Embryonic facial prominence (tissue), 1 donor: ENCODE measurements at regions not wholly inside any gene's neighbourhood (a gene's known extent, or its start where the extent isn't known, plus 50 kb on each side); places are given as distances from the start of the nearest gene placed in this dataset.

Experiments used
- DNase-seq: peaks from one replicate; pipeline ENCODE4 v3.0.0-alpha.2; 2016; ENCODE audit errors: extremely low spot score

DNA sequence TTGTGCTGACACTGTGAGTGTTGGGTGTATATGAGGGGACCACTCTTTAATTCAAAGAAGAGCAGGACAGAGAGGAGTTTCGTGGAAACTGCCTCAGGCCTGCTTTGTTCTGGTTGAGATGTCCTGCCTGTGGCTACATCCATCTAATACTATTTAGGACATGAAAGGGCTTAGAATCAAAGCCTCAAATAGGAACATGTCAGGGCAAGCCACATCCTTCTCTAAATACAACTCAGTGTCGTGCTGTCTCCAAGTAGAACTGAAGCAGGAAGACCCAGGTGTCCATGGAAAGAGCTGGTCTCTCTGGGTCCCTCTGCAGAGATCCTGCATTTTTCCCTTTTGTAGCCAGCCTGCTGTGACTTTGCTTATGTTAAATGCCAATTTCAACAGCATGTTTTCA, 156.2 kb upstream of the UMPS start:
- DNase-seq: no peak

DNA sequence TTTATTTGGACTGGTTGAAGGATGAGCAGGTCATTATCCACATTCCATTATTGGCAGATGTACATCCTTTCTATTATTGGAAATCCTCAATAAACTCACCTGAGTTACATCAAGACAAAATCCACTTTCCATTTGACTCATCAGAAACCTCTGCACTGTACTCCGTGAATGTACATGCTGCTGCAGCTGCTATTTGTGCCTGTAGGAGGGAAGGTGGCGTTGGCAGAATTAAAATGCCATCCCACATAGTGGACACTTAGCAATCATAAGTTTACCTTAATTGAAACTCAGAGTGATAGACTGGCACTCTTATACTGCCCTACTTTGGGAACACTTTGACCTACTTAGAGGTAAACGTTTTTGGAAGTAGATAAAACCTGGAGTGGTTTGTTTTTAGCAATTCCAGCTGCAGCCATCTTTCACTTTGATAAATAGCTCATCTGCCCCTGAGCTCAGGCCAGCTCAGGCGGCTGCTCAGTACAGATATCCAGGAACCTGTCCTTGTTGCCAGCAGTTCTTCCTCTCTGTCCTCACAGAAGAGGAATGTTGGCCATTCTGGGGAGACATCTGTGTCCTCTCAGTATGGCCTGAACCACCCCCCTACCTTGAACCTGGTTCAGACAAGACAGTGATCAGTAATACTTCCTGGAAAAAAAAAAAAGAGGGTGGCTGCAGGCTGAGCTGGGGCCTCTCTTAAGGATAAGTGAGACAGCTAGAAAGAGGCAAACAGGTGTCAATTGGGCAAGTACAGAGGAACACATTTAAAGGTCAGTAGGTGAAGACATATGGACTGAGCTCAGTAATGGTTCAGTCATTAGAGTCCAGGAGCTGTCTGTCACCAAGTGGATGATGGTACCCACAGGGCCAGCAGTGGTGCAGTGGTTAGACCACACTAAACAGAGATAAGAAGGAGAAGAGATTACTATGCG, 153.4 kb upstream of the UMPS start:
- no peak for DNase-seq

DNA sequence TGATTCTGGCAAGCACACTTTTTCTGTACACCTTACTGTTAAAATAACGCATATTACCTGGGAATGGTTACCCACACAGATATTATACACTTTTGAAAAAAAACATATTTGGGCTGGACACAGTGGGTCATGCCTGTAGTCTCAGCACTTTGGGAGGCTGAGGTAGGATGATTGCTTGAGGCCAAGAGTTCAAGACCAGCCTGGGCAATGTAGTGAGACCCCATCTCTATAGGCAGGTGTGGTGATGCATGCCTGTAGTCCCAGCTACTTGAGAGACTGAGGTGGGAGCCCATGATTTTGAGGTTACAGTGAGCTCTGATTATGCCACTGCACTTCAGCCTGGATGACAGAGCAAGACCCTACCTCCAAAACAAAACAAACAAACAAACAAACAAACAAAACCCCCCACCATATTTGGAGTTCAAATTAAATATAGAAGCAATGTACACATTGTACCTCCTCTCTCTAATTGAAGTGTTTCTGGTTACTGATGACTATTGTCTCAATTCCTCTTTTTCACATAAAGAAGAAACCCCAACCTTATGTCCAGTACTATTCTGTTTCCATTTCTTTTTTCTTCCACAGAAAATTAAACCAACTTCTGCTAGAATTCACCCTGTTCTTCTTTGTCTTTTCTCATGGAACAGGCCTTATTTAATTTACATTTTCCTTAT, 152.6 kb upstream of the UMPS start:
- DNase-seq: no peak

DNA sequence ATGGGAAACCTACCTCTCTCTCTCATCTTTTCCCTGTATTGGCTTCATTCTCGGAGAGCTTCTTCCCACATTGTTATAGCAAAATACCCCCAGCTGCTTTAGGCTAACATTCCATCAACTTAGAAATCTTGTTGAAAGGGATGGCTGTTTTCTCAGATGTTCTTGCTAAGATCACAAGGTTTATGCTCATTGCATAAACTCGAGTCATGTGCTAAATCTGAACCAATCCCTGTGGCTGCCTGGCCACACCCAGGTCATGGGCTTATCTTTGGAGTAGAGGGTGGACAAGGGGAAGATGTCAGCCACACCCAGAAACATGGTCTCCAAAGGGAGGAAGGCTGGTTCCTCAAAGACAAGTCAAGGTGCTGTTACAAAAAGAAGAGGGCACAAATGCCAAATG, 150.6 kb upstream of the UMPS start:
- no peak for DNase-seq

DNA sequence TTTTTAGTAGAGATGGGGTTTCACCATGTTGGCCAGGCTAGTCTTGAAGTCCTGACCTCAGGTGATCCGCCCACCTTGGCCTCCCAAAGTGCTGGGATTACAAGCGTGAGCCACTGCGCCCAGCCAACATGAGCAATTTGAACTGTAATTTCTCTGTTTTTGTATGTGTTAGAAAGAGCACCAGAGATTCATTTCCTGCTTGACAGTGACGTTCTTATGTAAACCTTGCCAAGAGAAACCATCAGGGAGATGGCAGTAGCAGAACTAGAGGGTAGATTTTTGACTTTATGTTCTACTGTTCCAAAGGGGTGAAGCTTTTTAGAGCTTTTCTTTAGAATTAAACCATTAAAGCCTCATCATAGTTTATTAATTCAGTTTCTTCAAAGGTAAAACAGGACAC, 148.1 kb upstream of the UMPS start:
- DNase-seq: no peak

DNA sequence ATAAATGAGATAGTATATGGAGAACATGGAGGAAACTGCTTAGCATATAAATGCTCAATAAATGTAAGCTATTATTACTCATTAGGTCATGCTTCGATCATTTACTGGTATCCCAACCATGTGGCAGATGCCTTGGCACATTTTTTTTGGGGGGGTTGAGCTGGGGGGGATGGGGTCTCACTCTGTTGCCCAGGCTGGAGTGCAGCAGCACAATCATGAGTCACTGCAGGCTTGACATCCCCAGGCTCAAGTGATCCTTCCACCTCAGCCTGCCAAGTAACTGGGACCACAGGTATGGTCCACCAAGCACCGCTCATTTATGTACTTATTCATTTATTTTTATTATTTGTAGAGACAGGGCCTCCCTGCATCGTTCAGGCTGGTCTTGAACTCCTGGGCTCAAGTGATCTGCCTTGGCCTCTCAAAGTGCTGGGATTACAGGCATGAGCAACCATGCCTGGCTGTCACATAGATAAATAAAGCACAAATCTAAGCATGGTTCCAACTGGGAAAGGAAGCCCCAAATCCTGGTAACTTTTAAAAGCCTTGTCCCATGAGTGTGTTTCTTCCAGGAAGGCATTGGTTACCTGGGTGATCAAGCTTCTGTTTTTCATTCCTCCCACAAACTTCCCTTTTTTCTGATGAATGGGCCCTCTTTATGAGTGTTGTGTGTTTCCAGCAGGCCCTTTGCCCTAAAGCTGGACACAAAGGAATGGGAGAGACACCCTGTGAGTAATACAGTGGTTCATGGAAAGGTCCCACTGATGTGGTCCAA, 147.4 kb upstream of the UMPS start:
- DNase-seq: no peak

DNA sequence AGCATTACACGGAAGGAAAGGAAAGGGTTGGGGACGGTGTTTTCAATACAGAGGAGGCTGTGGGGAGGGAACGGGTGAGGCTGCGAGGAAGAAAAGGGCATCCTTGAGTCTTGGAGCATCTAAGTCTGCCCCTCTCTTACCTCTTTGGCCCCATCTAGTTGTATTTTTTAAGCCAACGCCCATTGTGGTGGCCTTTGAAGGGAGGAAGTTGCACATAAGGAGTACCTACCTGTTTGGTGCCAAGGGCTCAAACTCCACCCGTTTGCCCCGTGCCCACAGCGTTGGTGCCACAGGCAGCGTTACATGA, 146.1 kb upstream of the UMPS start:
- no peak for DNase-seq

DNA sequence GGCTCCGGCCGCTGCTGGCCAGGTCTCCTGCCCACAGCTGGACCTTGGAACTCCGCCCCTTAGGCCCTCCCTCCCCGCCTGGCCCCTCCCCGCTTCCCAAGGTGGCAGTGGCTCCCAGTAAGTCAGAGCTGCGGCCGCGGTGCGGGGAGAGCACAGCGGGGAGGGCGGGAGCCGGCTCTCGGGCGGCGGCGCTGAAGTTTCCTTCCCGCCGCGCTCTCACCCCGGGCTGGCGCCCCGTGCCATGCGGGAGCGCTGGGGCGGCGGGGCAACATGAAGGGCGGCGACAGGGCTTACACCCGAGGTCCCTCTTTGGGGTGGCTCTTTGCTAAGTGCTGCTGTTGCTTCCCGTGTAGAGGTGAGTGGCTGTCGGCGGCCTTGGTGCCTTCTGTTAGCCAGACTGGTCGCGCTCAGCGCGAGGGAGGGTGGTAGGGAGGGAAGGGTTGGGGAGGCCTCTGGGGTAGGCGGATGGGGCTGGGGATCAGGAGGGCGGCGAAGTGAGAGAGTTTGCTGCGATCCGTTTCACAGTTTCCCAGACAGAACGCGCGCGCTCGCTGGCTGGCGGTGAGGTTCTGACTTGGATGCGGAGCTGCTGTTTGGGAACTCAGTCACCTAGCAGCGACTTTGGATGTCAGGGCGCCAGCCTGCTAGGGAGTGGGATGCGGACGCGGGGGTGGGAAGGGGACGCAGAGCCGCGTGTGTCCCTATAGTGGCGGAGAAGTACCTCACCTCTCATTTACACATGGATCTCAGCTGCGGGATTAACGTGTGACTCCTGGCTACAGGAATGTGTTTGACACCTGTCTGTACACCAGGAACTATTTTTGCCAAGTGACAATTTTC, 145.5 kb upstream of the UMPS start:
- DNase-seq: no peak

DNA sequence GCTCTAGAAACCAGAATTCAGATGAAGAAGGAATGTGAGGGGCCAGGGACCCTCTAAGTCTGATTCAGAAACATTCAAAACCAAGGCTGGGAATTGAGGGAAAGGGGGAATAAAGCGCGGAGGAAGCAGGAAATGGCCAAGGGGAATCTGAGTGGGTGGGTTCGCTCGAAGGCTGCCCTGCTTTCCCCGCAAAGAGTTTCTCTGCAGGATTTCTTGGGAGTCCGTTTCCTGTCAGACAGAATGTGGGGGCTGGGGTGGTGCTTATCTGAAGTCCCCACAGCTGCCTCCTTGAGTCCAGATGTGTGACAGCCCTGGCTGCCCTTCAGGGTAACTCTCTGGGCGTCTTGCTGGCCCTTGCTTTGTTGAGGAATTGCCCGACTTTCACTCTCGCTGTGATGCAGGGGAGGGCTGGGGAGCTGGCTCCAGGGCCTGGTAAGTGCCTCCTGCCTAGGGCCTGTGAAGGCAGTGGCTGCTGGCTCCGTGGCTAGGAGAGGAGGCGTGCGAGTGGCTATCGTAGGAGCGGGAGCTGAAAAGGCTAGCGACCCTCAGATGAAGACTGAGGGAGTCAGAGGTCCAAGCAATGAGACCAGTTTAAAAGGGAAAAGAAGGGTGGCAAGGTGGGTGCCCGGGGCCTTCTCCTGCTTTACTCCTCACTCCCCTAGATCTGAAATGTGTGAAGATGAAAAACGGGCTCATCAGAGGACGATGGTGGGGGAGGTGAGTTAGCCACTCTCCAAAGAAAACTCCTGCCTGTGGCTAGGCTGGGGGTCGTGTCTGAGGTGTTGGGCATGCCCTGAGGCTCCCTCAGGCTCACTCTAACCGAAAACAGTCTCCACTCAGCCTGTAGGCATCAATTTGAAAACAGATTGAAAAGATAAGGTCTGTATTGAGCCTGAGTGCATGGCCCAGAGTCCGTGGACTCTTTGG, 143.9 kb upstream of the UMPS start:
- no peak for DNase-seq

DNA sequence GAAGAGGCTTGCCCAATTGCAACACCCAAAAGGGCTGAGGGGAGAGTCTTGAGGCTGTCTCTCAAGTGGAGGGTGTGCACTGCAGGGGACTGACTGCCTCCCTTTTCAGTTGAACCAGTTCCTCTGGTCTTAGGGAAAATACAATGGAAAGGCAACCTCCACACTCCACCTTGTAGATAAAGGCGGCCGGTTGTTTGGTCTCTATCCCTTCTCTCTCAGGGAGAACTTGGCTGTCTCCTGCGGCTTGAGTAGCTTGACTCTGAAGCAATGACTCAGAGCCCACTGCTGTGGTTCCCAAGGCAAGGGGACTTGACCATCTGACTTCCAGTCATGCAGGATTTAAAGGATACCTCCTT, 143.2 kb upstream of the UMPS start:
- no peak for DNase-seq

DNA sequence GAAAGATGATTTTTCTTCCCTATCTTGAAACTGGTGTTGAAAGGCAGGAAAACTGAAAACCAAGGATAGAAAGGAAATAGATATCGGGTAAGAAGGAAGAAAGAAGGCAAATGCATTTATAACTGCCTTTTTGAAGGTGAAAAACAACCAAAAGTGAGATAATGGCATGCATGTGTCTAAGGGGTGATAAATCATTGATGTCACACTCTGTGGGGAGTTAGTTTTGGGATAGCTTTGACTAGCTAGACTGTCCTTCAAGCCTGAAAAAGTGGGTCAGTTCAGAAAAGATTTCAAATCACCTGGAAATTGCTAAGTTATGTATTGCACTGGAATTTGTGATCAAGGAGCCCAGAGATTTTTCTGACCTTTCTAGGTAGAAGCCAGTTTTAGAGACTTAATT, 142.2 kb upstream of the UMPS start:
- DNase-seq: no peak

DNA sequence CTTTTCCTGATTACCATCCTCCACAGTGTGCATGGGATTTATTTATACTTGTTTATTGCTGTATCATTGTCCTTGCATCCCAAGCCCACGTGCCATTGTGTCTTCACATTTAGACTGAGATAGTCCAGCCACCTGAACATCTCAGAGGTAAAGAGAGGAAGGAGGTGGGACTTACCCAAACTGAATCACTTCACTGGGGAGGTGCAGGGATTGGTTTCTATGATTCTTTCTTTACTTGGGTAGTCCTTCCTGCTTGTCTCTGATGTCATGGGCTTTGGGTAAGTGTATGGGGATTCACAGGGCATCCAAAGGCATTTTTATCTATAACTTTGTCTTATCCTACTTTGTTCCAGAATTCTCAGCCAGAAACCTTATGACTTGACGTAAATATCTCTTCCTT, 141.5 kb upstream of the UMPS start:
- DNase-seq: no peak

DNA sequence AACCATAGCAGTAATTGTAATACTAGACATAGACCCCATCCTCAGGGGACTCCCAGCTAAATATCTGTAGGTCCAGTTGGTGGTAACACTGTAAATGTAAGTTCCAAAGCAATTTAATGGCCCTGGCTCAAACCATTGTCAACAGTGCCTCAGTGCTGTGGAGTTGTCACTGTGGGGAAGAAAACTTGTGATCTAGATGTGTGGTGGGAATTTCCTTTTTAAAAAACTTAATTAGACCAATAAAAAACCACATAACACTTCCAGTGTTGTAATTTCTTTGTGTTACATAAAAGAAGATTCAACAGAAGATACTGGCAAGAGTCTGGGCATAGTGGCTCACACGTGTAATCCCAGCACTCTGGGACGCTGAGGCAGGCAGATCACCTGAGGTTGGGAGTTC, 138.6 kb upstream of the UMPS start:
- no peak for DNase-seq

DNA sequence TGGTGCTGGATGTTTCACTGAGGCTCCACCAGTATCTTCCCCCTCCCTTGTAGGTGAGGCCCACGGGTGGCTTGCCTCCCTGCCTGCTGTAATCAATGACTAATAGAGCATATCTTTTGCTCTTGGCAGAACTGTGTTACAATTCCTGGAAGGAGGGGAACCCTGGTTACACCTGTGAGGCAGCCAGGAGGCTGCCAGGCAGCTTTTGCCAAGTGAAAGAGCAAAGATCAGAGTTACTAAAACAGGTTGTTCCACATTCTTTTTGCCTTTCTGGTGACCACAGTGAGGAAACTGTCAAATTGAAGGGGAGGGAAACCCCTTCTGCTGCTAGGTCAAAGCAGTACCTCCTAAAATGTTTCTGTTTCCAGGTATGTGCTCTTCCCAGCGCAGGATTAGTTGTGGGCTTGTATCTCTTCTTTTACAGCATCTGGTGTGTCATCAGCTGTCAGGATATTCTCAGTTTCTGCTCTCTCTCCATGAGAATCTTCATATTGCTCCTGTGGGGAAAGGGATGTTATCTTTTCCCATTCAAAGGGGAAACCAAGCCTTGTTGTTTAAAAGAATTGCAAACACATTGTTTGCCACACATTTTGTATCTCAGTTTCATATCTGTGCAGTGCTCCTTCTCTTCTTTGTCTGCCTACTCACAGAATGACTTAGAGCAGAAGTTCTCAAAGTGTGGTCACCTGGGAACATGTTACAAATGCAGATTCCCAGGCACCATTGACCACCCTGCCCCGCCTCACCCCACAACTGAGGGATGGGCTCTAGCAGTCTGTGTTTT, 137.4 kb upstream of the UMPS start:
- no peak for DNase-seq

DNA sequence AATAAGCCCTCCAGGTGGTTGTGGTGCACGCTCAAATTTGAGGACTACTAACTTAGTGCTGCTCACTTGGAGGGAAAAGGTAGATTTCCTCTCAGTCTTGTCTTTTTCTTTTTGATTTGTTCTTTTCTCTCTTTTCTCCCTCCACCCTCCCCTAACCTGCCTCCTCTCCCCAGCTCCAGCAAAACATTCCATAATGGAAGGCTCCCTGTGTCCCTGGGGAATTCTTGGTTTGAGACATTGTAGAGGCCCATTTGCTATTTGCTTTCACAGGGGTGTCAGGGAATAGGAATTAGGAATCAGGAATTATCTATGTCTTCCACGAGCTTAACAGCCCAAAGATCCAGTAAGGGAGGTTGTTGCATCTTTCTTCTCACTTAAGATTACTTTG, 136.8 kb upstream of the UMPS start:
- DNase-seq: no peak

DNA sequence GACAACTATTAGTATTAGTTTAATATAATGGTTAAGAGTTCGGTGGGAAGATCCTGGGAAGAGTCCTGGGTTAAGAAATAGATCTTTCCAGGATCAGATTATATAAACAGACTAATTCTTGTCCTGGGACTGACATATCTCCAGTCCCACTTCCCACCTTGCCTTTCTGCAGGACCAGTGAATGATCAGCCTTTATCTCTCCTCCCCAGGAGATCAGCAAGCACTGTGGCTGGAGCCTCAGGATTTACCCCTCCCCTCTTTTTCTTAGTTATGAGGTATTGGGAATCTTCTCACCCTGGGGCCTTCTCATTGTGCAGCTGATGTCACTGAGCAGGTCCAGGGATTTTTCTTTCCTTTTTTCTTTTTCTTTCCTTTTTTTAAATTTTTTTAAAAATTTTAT, 135.7 kb upstream of the UMPS start:
- no peak for DNase-seq

DNA sequence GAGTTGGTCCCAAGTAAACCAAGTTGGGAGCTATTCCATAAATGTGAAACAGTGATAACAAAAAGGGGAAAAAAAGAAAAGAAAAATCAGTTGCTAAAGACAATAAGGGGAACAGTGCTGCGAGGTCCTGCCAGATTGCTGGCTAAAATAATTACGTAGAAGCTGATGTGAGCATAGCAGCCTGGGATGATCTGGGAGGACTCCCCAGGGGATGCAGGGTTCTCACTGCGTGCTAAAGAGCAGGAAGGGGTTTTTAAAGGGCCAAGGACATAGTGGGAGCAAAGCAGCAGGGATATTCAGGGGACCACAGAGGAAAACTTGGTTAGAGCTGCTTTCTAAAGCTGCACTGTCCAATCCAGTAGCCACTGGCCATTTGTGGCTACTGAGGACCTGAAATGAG, 133.0 kb upstream of the UMPS start:
- DNase-seq: no peak

DNA sequence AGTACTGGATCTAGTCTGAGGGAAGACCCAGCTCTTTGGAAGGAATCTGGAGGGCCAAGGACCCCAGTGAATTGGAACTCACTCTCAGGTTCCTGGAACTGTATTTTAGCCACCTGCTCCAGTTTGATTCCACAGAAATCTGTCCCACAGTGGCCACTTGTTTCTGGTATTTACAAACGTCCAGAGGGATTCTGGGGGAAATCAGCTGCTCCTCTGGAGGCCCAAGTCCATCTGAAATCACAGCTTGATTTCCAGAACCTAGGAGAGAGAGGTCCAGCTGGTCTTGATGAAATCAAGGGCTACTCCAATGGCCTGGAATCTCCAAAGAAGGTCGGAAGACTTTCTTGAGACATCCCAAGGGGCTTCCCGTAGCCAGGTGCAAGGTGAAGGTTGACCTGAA, 132.3 kb upstream of the UMPS start:
- DNase-seq: no peak

DNA sequence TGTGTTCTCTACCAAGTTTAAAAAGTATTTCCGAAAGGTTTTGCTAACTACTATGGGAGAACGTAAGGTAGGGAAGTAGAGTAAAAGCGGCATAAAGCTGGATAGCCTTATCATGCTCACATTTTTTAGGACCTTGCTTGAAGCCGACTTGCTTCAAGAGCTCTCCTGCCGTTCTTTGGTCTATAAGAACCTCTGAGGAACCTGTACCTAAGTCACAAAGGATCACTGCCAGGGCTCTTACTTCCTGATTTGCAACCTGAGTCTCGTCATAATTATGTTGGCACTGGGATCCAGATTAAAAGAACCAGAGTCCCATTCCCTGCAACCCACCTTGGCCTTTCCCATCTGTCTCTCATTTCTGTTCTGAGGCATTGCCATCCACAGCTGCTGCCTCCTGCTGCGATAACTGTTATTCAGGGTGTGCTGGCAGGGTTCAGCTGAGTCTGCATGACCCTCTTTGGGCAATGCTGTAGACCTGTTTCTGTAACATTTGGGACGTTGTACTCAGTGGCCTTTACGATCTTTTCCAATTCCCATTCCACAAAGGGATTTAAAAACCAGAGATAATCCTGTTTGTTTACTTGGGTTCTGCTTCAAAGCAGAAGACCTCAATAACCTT, 131.0 kb upstream of the UMPS start:
- no peak for DNase-seq
